SK-N-SH (cell line): ENCODE measurements at regions not wholly inside any gene's neighbourhood (a gene's known extent, or its start where the extent isn't known, plus 50 kb on each side); places are given as distances from the start of the nearest gene placed in this dataset.

ENCODE experiments used
- CTCF ChIA-PET: fragments of 300-600, 350-600 bp; formaldehyde crosslinking; extraction: SDS; loops from one replicate; lab custom pipeline; 2021; lab: Yijun Ruan, JAX
- POLR2A ChIA-PET: fragments of 350-600 bp; sonication (Branson Sonifier 250); formaldehyde crosslinking; extraction: SDS; loops from one replicate; lab custom pipeline; 2020; ENCODE audit warnings: antibody characterized with exemption, inconsistent platforms; lab: Yijun Ruan, JAX
- DNase-seq: peaks from one replicate; pipeline ENCODE4 v3.0.0; 2012
- H2AFZ ChIP-seq: fragments of 200-600 bp; sonication (generic); 2 replicates; pipeline ENCODE4 v1.8.1; 2016; ENCODE audit warnings: antibody characterized with exemption, mild to moderate bottlenecking, low read depth
- H3F3A ChIP-seq: fragments of 200-600 bp; sonication (generic); replicated peaks from 2 replicates; pipeline ENCODE3; 2016; ENCODE audit warnings: antibody characterized with exemption, mild to moderate bottlenecking; ENCODE audit not compliant: insufficient read depth
- H3K27ac ChIP-seq, 2 experiments: fragments of 200-500 bp in 1 of 2; fragments of 200-600 bp in 1 of 2; sonication (Bioruptor generic) in 1 of 2; sonication (generic), shearing (Covaris generic) in 1 of 2; 2 replicates each; pipeline versions ENCODE4 v1.5.1 to v1.6.1; 2014 to 2016; ENCODE audit warnings: low read depth in 2 of 2, inconsistent platforms in 1 of 2, low read length in 1 of 2, mild to moderate bottlenecking in 1 of 2, mixed read lengths in 1 of 2
- H3K27me3 ChIP-seq: fragments of 200-600 bp; sonication (generic), shearing (Covaris generic); 2 replicates; pipeline ENCODE4 v1.6.1; 2016; ENCODE audit warnings: mixed run types; ENCODE audit not compliant: insufficient read depth
- H3K36me3 ChIP-seq, 2 experiments: fragments of 200-500 bp in 1 of 2; fragments of 200-600 bp in 1 of 2; sonication (Bioruptor generic) in 1 of 2; sonication (generic) in 1 of 2; replicated peaks in 1 of 2; 2 replicates each; pipeline versions ENCODE3 to v1.5.1; 2014 to 2016; ENCODE audit warnings: low read length in 1 of 2, mild to moderate bottlenecking in 1 of 2; ENCODE audit not compliant: insufficient read depth in 2 of 2, control insufficient read depth in 1 of 2
- H3K4me1 ChIP-seq, 2 experiments: fragments of 200-500 bp in 1 of 2; fragments of 200-600 bp in 1 of 2; sonication (Bioruptor generic) in 1 of 2; sonication (generic), shearing (Covaris generic) in 1 of 2; 2 replicates each; pipeline versions ENCODE4 v1.5.1 to v1.6.1; 2014 to 2016; ENCODE audit warnings: low read depth in 1 of 2, low read length in 1 of 2, mixed run types in 1 of 2; ENCODE audit not compliant: insufficient read depth in 2 of 2, control insufficient read depth in 1 of 2
- H3K4me2 ChIP-seq: fragments of 200-600 bp; sonication (generic), shearing (Covaris generic); 2 replicates; pipeline ENCODE4 v1.6.1; 2017; ENCODE audit warnings: mixed run types
- H3K4me3 ChIP-seq, 2 experiments: fragments of 200-500 bp in 1 of 2; fragments of 200-600 bp in 1 of 2; sonication (Bioruptor generic) in 1 of 2; sonication (generic), shearing (Covaris generic) in 1 of 2; 2 replicates each; pipeline versions ENCODE4 v1.5.1 to v1.8.1; 2014 to 2016; ENCODE audit warnings: low read depth in 2 of 2, inconsistent platforms in 1 of 2, low read length in 1 of 2, mild to moderate bottlenecking in 1 of 2, mixed read lengths in 1 of 2, moderate library complexity in 1 of 2
- H3K79me2 ChIP-seq: fragments of 200-600 bp; sonication (generic); 2 replicates; pipeline ENCODE4 v1.8.1; 2017; ENCODE audit warnings: mild to moderate bottlenecking; ENCODE audit not compliant: insufficient read depth
- H3K9ac ChIP-seq: fragments of 200-600 bp; sonication (generic); 2 replicates; pipeline ENCODE4 v1.6.1; 2017; ENCODE audit warnings: mixed run types
- H3K9me2 ChIP-seq: fragments of 200-600 bp; sonication (generic); 2 replicates; pipeline ENCODE4 v1.6.1; 2017; ENCODE audit warnings: mixed run types
- H3K9me3 ChIP-seq: fragments of 200-600 bp; sonication (generic); 2 replicates; pipeline ENCODE4 v1.6.1; 2017; ENCODE audit warnings: mixed run types, mild to moderate bottlenecking, moderate library complexity
- H4K20me1 ChIP-seq: fragments of 200-600 bp; sonication (generic); 2 replicates; pipeline ENCODE4 v1.6.1; 2017; ENCODE audit warnings: mild to moderate bottlenecking, mixed run types; ENCODE audit not compliant: insufficient read depth
- EZH2phosphoT487 ChIP-seq: fragments of 200-600 bp; sonication (generic); IDR thresholded peaks from 2 replicates; pipeline ENCODE4 v1.6.1; 2017; ENCODE audit warnings: low read depth, mixed run types, mild to moderate bottlenecking, antibody characterized with exemption, moderate library complexity, borderline replicate concordance
- FOSL2 ChIP-seq: IDR thresholded peaks from 2 replicates; pipeline ENCODE4 v1.4.0; 2012; ENCODE audit warnings: low read depth, mild to moderate bottlenecking, moderate library complexity, borderline replicate concordance
- FOXJ3 ChIP-seq: sonication (generic); formaldehyde crosslinking; IDR thresholded peaks from 2 replicates; pipeline ENCODE4 v1.5.1; 2020; ENCODE audit warnings: mild to moderate bottlenecking, missing genetic modification reagents
- GABPA ChIP-seq: IDR thresholded peaks from 2 replicates; pipeline ENCODE4 v1.4.0; 2012; ENCODE audit warnings: low read depth, mild to moderate bottlenecking
- GATA2 ChIP-seq: sonication (generic); formaldehyde crosslinking; IDR thresholded peaks from 2 replicates; pipeline ENCODE4 v1.5.0; 2020; ENCODE audit warnings: mild to moderate bottlenecking, missing genetic modification reagents
- IRF3 ChIP-seq: fragments of 150-350 bp; IDR thresholded peaks from 2 replicates; pipeline ENCODE4 v1.6.1; 2016; ENCODE audit warnings: mild to moderate bottlenecking, low read depth, low read length
- PBX3 ChIP-seq: IDR thresholded peaks from 2 replicates; pipeline ENCODE4; 2012
- RAD21 ChIP-seq: IDR thresholded peaks from 2 replicates; pipeline ENCODE4 v1.6.1; 2012; ENCODE audit warnings: mild to moderate bottlenecking, low read length
- REST ChIP-seq: IDR thresholded peaks from 2 replicates; pipeline ENCODE4 v1.6.1; 2012; ENCODE audit warnings: mild to moderate bottlenecking, low read depth, low read length, moderate library complexity
- RFX5 ChIP-seq: IDR thresholded peaks from 2 replicates; pipeline ENCODE4 v1.6.1; 2012; ENCODE audit warnings: mild to moderate bottlenecking, improper control_type of control experiment, low read length
- RXRA ChIP-seq: IDR thresholded peaks from 2 replicates; pipeline ENCODE4 v1.4.0; 2012; ENCODE audit warnings: low read depth, mild to moderate bottlenecking, borderline replicate concordance
- SIN3A ChIP-seq: IDR thresholded peaks from 2 replicates; pipeline ENCODE4 v1.6.1; 2012; ENCODE audit warnings: low read depth, mild to moderate bottlenecking, low read length, moderate library complexity, borderline replicate concordance
- USF1 ChIP-seq: IDR thresholded peaks from 2 replicates; pipeline ENCODE4 v1.4.0; 2012; ENCODE audit warnings: low read depth, borderline replicate concordance
- USF2 ChIP-seq: fragments of 150-350 bp; IDR thresholded peaks from 2 replicates; pipeline ENCODE4 v1.6.1; 2017; ENCODE audit warnings: antibody characterized with exemption, low read length, low read depth, borderline replicate concordance
- YY1 ChIP-seq: IDR thresholded peaks from 2 replicates; pipeline ENCODE4 v1.4.0; 2012; ENCODE audit warnings: low read depth, mild to moderate bottlenecking
- ZBTB33 ChIP-seq: IDR thresholded peaks from 2 replicates; pipeline ENCODE4 v1.4.0; 2012; ENCODE audit warnings: low read depth, borderline replicate concordance
- WGBS: methylation state at CpG from one replicate; pipeline ENCODE4 v1.1.6; 2017; ENCODE audit warnings: low lambda C conversion rate; 5-methylcytosine and 5-hydroxymethylcytosine counted together

- H3K27me3 ChIP-seq = no peaks in the 10 kb centered on the region
- POLR2A ChIA-PET = no interaction called here
- no peaks in the 10 kb centered on the region for H4K20me1 ChIP-seq
- H3K4me1 ChIP-seq = no peaks in the 10 kb centered on the region
- H3K9me3 ChIP-seq = no peaks in the 10 kb centered on the region
- no peak overlapping the region for H3K4me2 ChIP-seq
- H2AFZ ChIP-seq = no peak overlapping the region
- H3F3A ChIP-seq = no peaks in the 10 kb centered on the region
- no peaks in the 10 kb centered on the region for H3K79me2 ChIP-seq
- no peak for DNase-seq
- no peak overlapping the region for H3K27ac ChIP-seq
- TF ChIP-seq USF2 (no peak), PBX3 (no peak)
- TF ChIP-seq, all 33 proteins: peak for 0
- WGBS = 6% methylated on average over 5 of the region's 5 CpGs
- H3K9me2 ChIP-seq = no peaks in the 10 kb centered on the region
- no peak overlapping the region for H3K4me3 ChIP-seq
- H3K36me3 ChIP-seq = no peaks in the 10 kb centered on the region
- H3K9ac ChIP-seq = no peak overlapping the region
- CTCF ChIA-PET = interaction anchor here (1.5 kb wide), 1 partner anchor 10 kb away, joined by 3 read pairs; no protein-coding TSS in a partner anchor
Observed at GRCh38 chr5:23703940-23704855, 196.8 kb downstream of the PRDM9 start.

- H3K36me3 ChIP-seq = no peaks in the 10 kb centered on the region
- H3K9ac ChIP-seq = no peak overlapping the region
- under 1% methylated on average over 3 of the region's 3 CpGs for WGBS
- H3K27ac ChIP-seq = no peak overlapping the region
- H2AFZ ChIP-seq = 0 out of 2 replicates have a peak overlapping the region, but pooled peaks have one; percentile 16
- CTCF ChIA-PET = no interaction called here
- H3F3A ChIP-seq = no peaks in the 10 kb centered on the region
- H3K9me2 ChIP-seq = no peaks in the 10 kb centered on the region
- H3K27me3 ChIP-seq = no peaks in the 10 kb centered on the region
- H3K4me2 ChIP-seq = no peak overlapping the region
- POLR2A ChIA-PET = no interaction called here
- no peaks in the 10 kb centered on the region for H3K4me1 ChIP-seq
- no peak for DNase-seq
- H3K4me3 ChIP-seq = no peak overlapping the region
- H3K79me2 ChIP-seq = no peaks in the 10 kb centered on the region
- no peaks in the 10 kb centered on the region for H3K9me3 ChIP-seq
- H4K20me1 ChIP-seq = no peaks in the 10 kb centered on the region
- TF ChIP-seq FOSL2 = no peak
- no peak for TF ChIP-seq RXRA
- TF ChIP-seq YY1 = no peak
- no peak for TF ChIP-seq ZBTB33
- no peak for TF ChIP-seq RFX5
- no peak for TF ChIP-seq GABPA
- no peak for TF ChIP-seq REST
- TF ChIP-seq USF1 = no peak
- no peak for TF ChIP-seq EZH2phosphoT487
- no peak for TF ChIP-seq IRF3
- no peak for TF ChIP-seq SIN3A
- TF ChIP-seq FOXJ3 (CRISPR knock-in tag) = no peak
- TF ChIP-seq GATA2 (CRISPR knock-in tag) = no peak
- TF ChIP-seq RAD21 = no peak
Observed at GRCh38 chr5:23717486-23717885, 210.1 kb downstream of the PRDM9 start.
